G401 (cell line): ENCODE measurements at regions not wholly inside any gene's neighbourhood (a gene's known extent, or its start where the extent isn't known, plus 50 kb on each side); places are given as distances from the start of the nearest gene placed in this dataset.

Source experiments
- DNase-seq: peaks from one replicate; pipeline ENCODE4 v3.0.0-alpha.2; 2015; ENCODE audit warnings: low spot score
- in situ Hi-C: cut with HindIII; loops from 2 replicates; pipeline ENCODE4 v1.10.0; 2016; ENCODE audit warnings: low sequenced_read_pairs, mixed read lengths

DNA sequence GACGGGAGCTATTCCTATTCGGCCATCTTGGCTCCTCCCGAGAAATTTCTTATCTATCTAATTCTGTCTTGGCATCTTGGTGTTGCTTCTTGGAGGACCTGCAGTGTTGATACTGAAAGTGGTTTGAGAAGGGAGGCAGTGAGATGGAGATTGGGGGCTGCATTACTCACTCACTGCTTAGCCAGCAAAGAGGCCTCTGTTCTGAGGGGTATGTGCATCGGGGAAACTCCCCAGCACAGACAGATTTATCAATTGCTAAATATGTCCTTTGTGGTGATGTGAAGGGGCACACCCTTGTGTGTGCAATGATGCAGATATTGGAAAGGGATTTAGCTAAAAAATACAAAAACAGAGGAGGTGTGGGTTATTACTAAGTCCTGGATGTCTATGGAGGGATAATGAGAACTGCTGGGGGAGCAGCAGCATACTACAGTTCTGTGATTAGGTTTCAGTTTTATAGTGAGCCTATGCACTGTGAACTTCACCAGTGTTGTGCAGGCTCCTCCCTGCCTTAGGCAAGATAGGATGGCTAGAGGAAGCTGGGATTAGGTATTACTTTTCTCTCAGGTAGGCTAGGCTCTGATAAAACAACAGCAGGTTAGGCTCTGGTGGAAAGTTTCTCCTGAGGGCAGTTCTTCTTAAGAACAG is 279.0 kb downstream of the HS3ST1 start:
- in situ Hi-C loops = no loop called here
- DNase-seq = no peak

GRCh38 chr4:11139871-11140270 is 288.8 kb downstream of the HS3ST1 start:
- in situ Hi-C loops = no loop called here
- no peak for DNase-seq

DNA sequence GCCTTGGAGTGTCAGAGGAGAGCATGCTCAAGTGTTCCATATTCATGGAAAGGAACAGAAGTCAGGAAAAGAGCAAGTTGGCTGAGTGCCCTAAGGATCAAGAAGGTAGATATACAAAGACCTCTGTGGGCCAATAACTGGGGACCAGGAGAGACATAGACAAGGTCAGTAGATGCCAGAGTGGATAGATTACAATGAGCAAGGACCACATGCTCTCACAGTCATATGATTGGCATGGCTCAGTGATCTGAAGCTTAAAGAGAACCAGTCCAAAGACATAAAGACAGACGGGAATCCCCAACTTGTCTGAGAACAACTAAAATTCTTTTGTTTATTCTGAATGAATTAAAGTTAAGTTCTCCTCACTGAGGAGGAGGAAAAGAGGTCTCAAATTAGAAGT is 289.7 kb downstream of the HS3ST1 start:
- in situ Hi-C loops = no loop called here
- no peak for DNase-seq

GRCh38 chr4:11134705-11135104 is 294.0 kb downstream of the HS3ST1 start:
- DNase-seq = no peak
- in situ Hi-C loops = no loop called here

DNA sequence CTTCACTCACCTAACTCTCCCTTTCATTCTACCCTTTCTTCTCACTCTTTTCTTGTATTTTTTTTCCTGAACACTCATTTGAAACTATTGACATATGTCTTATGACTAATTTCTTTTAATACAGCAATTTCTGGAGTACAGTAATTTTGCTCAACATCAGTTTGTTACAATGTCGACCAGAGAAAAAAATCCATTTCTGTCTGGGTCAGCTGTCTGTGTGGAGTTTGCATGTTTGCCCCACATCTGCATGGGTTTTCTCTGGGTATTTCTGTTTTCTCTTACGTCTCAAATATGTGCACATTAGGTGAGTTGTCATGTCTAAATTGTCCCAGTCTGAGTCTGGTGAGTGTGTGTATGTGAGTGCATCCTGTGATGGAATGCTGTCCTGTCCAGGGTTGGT is 294.8 kb downstream of the HS3ST1 start:
- no peak for DNase-seq
- in situ Hi-C loops = no loop called here

DNA sequence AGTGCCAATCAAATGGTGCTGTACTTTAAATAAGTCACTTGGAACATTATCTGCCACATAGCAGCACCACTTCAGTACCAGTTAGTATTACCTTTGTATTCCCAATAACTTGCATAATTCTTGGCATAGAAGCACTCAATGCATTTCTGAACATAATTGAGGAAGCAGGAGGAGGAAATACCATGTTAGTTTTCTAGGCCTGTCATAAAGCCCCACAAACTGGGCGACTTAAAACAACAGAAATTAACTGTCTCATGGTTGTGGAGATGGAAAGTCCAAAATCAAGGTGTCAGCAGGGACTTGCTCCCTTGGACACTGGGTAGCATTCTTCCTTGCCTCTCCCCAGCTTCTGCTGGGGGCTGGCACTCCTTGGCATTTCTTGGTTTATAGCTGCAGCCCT is 296.2 kb downstream of the HS3ST1 start:
- in situ Hi-C loops = no loop called here
- no peak for DNase-seq

- in situ Hi-C loops = no loop called here
- no peak for DNase-seq
Observed at GRCh38 chr4:11131491-11131890, 297.2 kb downstream of the HS3ST1 start.

GRCh38 chr4:11130195-11130970 is 298.3 kb downstream of the HS3ST1 start:
- DNase-seq = peak; percentile 74
- in situ Hi-C loops = no loop called here

DNA sequence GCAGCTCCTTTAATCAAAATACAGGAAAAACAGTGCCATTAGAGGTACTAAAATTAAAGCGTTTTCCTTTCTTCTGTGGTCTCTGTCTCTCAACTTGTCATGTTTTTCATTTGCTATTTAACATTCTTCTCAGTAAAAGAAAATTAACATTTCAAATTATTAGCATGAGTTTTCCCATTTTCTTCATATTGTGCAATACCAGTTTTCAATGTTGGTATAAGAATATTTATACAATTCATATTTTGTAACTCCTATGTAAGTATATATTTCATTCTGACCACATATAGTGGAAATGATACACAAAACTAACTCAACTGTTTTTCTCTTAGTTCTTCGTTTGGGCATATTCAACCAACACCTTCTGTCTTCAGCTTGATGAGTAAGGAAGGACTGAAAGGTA is 308.3 kb downstream of the HS3ST1 start:
- no peak for DNase-seq
- in situ Hi-C loops = no loop called here

GRCh38 chr4:11119474-11119873 is 309.2 kb downstream of the HS3ST1 start:
- DNase-seq = no peak
- in situ Hi-C loops = no loop called here

DNA sequence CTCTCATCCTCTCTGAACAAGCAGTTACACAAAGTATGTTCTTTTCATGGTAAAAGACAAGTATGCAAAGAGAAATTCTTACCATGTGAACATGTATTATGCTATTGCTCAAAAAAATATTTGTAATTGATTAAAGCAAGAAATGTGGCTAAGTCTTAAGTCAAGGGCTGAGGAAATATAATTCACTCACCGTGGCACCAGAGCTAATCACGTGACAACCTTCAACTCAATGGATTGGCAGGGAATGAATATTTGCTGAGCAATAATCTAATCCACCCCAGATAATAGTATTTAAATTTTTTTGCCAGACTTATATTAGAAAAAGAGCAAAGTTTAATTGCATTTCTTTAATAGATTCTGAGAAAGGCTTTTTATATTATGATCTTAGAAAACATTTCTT is 310.2 kb downstream of the HS3ST1 start:
- in situ Hi-C loops = no loop called here
- DNase-seq = no peak

DNA sequence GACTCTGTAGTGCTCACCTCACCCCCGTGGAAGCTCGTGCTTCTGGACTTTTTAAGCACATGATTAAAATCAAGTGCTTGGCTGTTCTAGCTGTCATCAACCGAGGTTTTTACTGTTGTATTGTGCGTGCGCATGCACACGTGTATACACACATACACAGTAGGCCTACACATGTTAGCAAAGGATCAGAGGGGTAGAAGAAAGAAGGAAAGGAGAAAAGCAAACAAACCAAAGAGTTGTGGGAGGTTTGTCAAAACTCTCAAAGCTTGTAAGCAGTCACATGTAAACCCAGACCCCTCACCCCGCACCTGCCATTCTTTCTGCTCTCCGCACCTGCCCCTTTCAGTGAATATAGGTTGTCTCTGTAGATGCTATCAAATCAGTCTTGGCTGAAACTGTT is 311.8 kb downstream of the HS3ST1 start:
- in situ Hi-C loops = no loop called here
- no peak for DNase-seq

DNA sequence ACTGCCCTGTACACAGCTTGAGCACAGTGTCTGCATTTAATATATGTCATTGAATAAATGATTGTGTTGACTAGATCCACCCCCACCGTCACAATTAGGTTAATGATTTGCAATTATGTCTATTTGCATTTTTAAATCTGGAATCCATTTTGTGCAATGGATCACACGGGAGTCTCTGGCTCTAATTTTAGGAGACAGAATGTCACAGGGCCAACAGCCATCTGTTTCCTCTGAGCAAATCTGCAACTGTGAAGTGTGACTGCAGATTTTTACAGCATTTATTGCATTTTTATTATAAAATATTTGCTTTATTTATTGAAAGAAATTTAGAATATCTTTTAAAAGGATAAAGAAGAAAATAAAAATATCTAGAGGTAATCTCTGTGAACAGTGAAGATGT is 316.8 kb downstream of the HS3ST1 start:
- in situ Hi-C loops = no loop called here

GRCh38 chr4:11111370-11111769 is 317.3 kb downstream of the HS3ST1 start:
- in situ Hi-C loops = no loop called here
- DNase-seq = no peak

More for the DNA sequence above, 316.8 kb downstream of the HS3ST1 start:
- DNase-seq = peak; percentile 87

- no peak for DNase-seq
- in situ Hi-C loops = no loop called here
Observed at GRCh38 chr4:11106759-11107158, 321.9 kb downstream of the HS3ST1 start.

- DNase-seq = no peak
- in situ Hi-C loops = no loop called here
Observed at GRCh38 chr4:11106190-11106589, 322.5 kb downstream of the HS3ST1 start.

DNA sequence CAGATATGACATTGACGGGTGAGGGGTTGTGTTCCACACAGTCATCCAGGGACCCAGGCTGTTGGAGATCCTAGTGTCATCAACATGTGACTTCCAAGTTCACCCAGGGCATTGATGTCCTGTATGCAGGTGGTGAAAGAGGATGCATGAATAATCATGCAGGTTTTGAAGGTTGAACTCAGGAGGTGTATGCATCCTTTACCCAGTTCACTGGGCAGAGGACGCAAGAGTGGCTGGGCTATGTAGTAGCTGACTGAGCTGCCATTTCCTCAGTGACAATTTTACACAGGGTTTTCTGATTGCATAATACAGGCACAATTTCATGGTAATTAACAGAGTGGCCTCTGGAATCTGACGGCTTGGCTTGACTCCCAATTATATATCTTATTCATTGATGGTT is 323.0 kb downstream of the HS3ST1 start:
- DNase-seq = no peak
- in situ Hi-C loops = no loop called here

DNA sequence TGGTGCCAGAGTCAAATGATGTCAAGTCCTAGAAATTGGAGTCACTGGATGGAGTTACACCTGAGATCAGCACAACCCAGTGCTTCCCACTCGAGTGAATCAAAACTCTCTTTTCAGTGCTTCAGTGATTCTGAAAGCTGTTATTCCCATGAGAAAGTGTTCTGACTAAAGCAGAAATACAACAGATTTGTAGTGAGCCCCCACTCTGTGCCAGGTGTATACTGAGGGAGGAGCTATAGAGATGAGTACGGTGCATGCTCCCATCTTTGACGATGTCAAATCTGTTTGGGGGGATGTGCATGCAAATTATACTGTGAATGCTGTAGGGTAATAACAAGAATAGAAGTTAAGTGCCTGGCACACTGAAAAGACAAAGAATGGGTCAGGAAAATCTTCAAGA is 330.2 kb downstream of the HS3ST1 start:
- in situ Hi-C loops = no loop called here
- no peak for DNase-seq

GRCh38 chr4:11097725-11098124 is 331.0 kb downstream of the HS3ST1 start:
- in situ Hi-C loops = no loop called here
- DNase-seq = no peak

DNA sequence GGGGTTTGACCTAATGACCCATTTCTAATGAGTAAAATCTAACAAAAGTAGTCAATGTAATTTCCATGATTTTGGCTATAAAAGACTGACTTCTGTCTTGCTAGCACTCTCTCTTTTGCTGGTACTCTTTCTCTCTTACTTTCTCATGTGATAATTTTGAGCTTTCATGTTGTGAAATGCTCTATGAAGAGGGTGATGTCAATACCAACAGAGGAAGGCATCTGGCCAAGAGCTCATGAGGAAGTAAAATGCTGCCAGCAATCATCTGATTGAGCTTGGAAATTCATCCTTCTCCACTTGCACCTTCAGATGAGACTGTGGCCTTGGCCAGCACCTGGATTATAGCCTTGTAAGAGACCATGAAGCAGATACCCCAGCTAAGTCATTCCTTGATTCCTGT is 347.7 kb downstream of the HS3ST1 start:
- in situ Hi-C loops = no loop called here
- DNase-seq = no peak

- DNase-seq = no peak
- in situ Hi-C loops = no loop called here
Observed at GRCh38 chr4:11079171-11079570, 349.5 kb downstream of the HS3ST1 start.
